IMR-90 (cell line): ENCODE measurements at regions not wholly inside any gene's neighbourhood (a gene's known extent, or its start where the extent isn't known, plus 50 kb on each side); places are given as distances from the start of the nearest gene placed in this dataset.

Experiments
- ATAC-seq: fragments of 200-7000 bp; cut with Tn5 transposase; 2 replicates; pipeline ENCODE4 v1.9.1; 2020; ENCODE audit warnings: low read depth, mild to moderate bottlenecking, moderate library complexity
- BruUV-seq: library from RNA; stranded (reverse); fragments of 400-500 nt; replicated peaks from 2 replicates; lab custom pipeline; 2021; lab: Mats Ljungman, UMichigan
- CTCF ChIA-PET: fragments of 300-600 bp; formaldehyde crosslinking; extraction: SDS; loops from one replicate; lab custom pipeline; 2021; ENCODE audit warnings: antibody characterized with exemption; lab: Yijun Ruan, JAX
- POLR2A ChIA-PET: fragments of 300-600 bp; sonication (Branson Sonifier 250); formaldehyde crosslinking; loops from one replicate; lab custom pipeline; 2022; ENCODE audit warnings: antibody characterized with exemption; ENCODE audit not compliant: unreplicated experiment; lab: Charles Lee
- DNase-seq: peaks from one replicate; pipeline ENCODE4 v3.0.0; 2013
- H2AFZ ChIP-seq: replicated peaks from 2 replicates; pipeline ENCODE3; 2013; ENCODE audit warnings: low read length, mild to moderate bottlenecking; ENCODE audit not compliant: poor library complexity
- H2AK5ac ChIP-seq: 2 replicates; pipeline ENCODE4 v1.6.1; 2013; ENCODE audit warnings: low read depth, low read length, inconsistent platforms
- H2AK9ac ChIP-seq: replicated peaks from 2 replicates; pipeline ENCODE3; 2013; ENCODE audit warnings: mild to moderate bottlenecking, low read depth, low read length, moderate library complexity; ENCODE audit not compliant: poor library complexity
- H2BK120ac ChIP-seq: 2 replicates; pipeline ENCODE4 v1.6.1; 2013; ENCODE audit warnings: low read depth, low read length, inconsistent platforms
- H2BK15ac ChIP-seq: 3 replicates; pipeline ENCODE4 v1.6.1; 2013; ENCODE audit warnings: low read depth, low read length, inconsistent platforms
- H2BK20ac ChIP-seq: 2 replicates; pipeline ENCODE4 v1.6.1; 2013; ENCODE audit warnings: low read depth, mild to moderate bottlenecking, inconsistent platforms, low read length, moderate library complexity
- H2BK5ac ChIP-seq: 2 replicates; pipeline ENCODE4 v1.6.1; 2013; ENCODE audit warnings: mild to moderate bottlenecking, low read depth, low read length, inconsistent platforms; ENCODE audit not compliant: poor library complexity, severe bottlenecking
- H3K14ac ChIP-seq: replicated peaks from 2 replicates; pipeline ENCODE4 v1.6.1; 2013; ENCODE audit warnings: low read depth, low read length, inconsistent platforms
- H3K18ac ChIP-seq: 2 replicates; pipeline ENCODE4 v1.6.1; 2013; ENCODE audit warnings: low read depth, low read length, control low read depth
- H3K23ac ChIP-seq: 2 replicates; pipeline ENCODE4 v1.6.1; 2013; ENCODE audit warnings: low read depth, low read length, inconsistent platforms
- H3K27ac ChIP-seq: 2 replicates; pipeline ENCODE4 v1.5.1; 2013; ENCODE audit warnings: mild to moderate bottlenecking, control low read depth, low read length; ENCODE audit not compliant: insufficient read depth
- H3K27me3 ChIP-seq: 2 replicates; pipeline ENCODE4 v1.6.1; 2013; ENCODE audit warnings: low read length; ENCODE audit not compliant: control insufficient read depth, insufficient read depth
- H3K36me3 ChIP-seq: 2 replicates; pipeline ENCODE4 v1.6.1; 2013; ENCODE audit warnings: low read length, mixed read lengths; ENCODE audit not compliant: control insufficient read depth, insufficient read depth
- H3K4ac ChIP-seq: 2 replicates; pipeline ENCODE4 v1.6.1; 2013; ENCODE audit warnings: low read depth, low read length, inconsistent platforms
- H3K4me1 ChIP-seq: 2 replicates; pipeline ENCODE4 v1.6.1; 2013; ENCODE audit warnings: low read length, mixed read lengths; ENCODE audit not compliant: control insufficient read depth, insufficient read depth
- H3K4me2 ChIP-seq: 2 replicates; pipeline ENCODE4 v1.6.1; 2013; ENCODE audit warnings: low read depth, mild to moderate bottlenecking, control low read depth, low read length, moderate library complexity
- H3K4me3 ChIP-seq: 2 replicates; pipeline ENCODE4 v1.5.1; 2013; ENCODE audit warnings: low read depth, mild to moderate bottlenecking, control low read depth, low read length, moderate library complexity; ENCODE audit not compliant: insufficient read depth
- H3K56ac ChIP-seq: 2 replicates; pipeline ENCODE4 v1.6.1; 2013; ENCODE audit warnings: low read length, inconsistent platforms; ENCODE audit not compliant: insufficient read depth; ENCODE audit errors: extremely low read depth
- H3K79me1 ChIP-seq, 2 experiments: 2 replicates each; pipeline ENCODE4 v1.6.1; 2013; ENCODE audit warnings: low read length in 2 of 2, inconsistent platforms in 1 of 2, low read depth in 1 of 2
- H3K9ac ChIP-seq: 2 replicates; pipeline ENCODE4 v1.6.1; 2013; ENCODE audit warnings: low read depth, low read length, control low read depth
- H3K9me1 ChIP-seq: 2 replicates; pipeline ENCODE4 v1.6.1; 2013; ENCODE audit warnings: low read length, inconsistent platforms; ENCODE audit not compliant: insufficient read depth
- H3K9me3 ChIP-seq: 2 replicates; pipeline ENCODE4 v1.6.1; 2013; ENCODE audit warnings: low read length; ENCODE audit not compliant: control insufficient read depth, insufficient read depth
- H4K20me1 ChIP-seq: 2 replicates; pipeline ENCODE4 v1.6.1; 2013; ENCODE audit warnings: low read length, inconsistent platforms; ENCODE audit not compliant: insufficient read depth
- H4K5ac ChIP-seq: 2 replicates; pipeline ENCODE4 v1.6.1; 2013; ENCODE audit warnings: mild to moderate bottlenecking, low read depth, low read length, control low read depth
- H4K8ac ChIP-seq, 2 experiments: 2 replicates each; pipeline ENCODE4 v1.6.1; 2013; ENCODE audit warnings: low read depth in 2 of 2, low read length in 2 of 2, control low read depth in 1 of 2, inconsistent platforms in 1 of 2
- H4K91ac ChIP-seq: 2 replicates; pipeline ENCODE4 v1.6.1; 2013; ENCODE audit warnings: low read depth, low read length, inconsistent platforms; ENCODE audit not compliant: insufficient read depth
- CHD1 ChIP-seq: IDR thresholded peaks from 2 replicates; pipeline ENCODE4 v1.6.1; 2012; ENCODE audit warnings: low read depth, low read length, improper control_type of control experiment
- FOS ChIP-seq: fragments of 150-350 bp; IDR thresholded peaks from 2 replicates; pipeline ENCODE4 v1.6.1; 2016; ENCODE audit warnings: low read depth, low read length
- MAFK ChIP-seq: IDR thresholded peaks from 2 replicates; pipeline ENCODE4 v1.6.1; 2012; ENCODE audit warnings: low read depth, low read length, improper control_type of control experiment
- MXI1 ChIP-seq: IDR thresholded peaks from 2 replicates; pipeline ENCODE4 v1.6.1; 2012; ENCODE audit warnings: low read depth, mild to moderate bottlenecking, low read length, moderate library complexity, borderline replicate concordance
- RCOR1 ChIP-seq: IDR thresholded peaks from 2 replicates; pipeline ENCODE4 v1.6.1; 2012; ENCODE audit warnings: mild to moderate bottlenecking, low read length, improper control_type of control experiment; ENCODE audit not compliant: insufficient replicate concordance
- RFX5 ChIP-seq: IDR thresholded peaks from 2 replicates; pipeline ENCODE4 v1.8.0; 2012; ENCODE audit warnings: low read depth, mild to moderate bottlenecking, low read length, moderate library complexity
- SMC3 ChIP-seq: fragments of 150-350 bp; IDR thresholded peaks from 2 replicates; pipeline ENCODE4 v1.6.1; 2016; ENCODE audit warnings: low read depth, mild to moderate bottlenecking, antibody characterized with exemption, low read length, moderate library complexity
- WGBS, 2 experiments: methylation state at CpG; one replicate each; pipeline versions ENCODE4 v1.1.5 to v1.1.7; 2013; ENCODE audit warnings: missing lambda C conversion rate in 2 of 2; ENCODE audit not compliant: insufficient read length in 1 of 2; ENCODE audit errors: extremely low coverage in 2 of 2; 5-methylcytosine and 5-hydroxymethylcytosine counted together
- dilution Hi-C: fragments of 300-500 bp; cut with HindIII; formaldehyde crosslinking; loops from one replicate; pipeline ENCODE4 v1.14.3; 2018; ENCODE audit warnings: low sequenced_read_pairs; ENCODE audit not compliant: unreplicated experiment
- in situ Hi-C: fragments of 300-500 bp; cut with MboI; formaldehyde crosslinking; loops from 3 replicates; pipeline ENCODE4 v1.14.3; 2019; ENCODE audit warnings: low sequenced_read_pairs, inconsistent platforms, mixed read lengths
- intact Hi-C: fragments of 100-400 bp; cut with micrococcal nuclease; formaldehyde crosslinking; loops from 2 replicates; pipeline ENCODE4 v1.10.0; 2022
- TF ChIP-seq, protein P1 (sequence below): fragments of 150-350 bp; IDR thresholded peaks from 2 replicates; pipeline ENCODE4 v1.6.1; 2016; ENCODE audit warnings: low read depth, mild to moderate bottlenecking, low read length, moderate library complexity, borderline replicate concordance
- TF ChIP-seq, protein P2 (sequence below): fragments of 150-350 bp; IDR thresholded peaks from 2 replicates; pipeline ENCODE4 v1.6.1; 2017; ENCODE audit warnings: mild to moderate bottlenecking, antibody characterized with exemption, low read length, low read depth

- DNase-seq = no peak
- Histone ChIP-seq H3K27me3 (no peaks in the 10 kb centered on the region), H2AFZ (no peak overlapping the region), H3K4ac (no peak overlapping the region), H3K4me2 (no peak overlapping the region), H4K5ac (no peak overlapping the region), H3K9me3 (peaks cover 17% of the 10 kb centered on the region), H4K91ac (no peak overlapping the region), H3K18ac (no peak overlapping the region), H3K9me1 (no peaks in the 10 kb centered on the region), H3K79me1 (no peaks in the 10 kb centered on the region), H3K14ac (no peak overlapping the region), H3K23ac (no peak overlapping the region), H2BK120ac (no peak overlapping the region), H3K9ac (no peak overlapping the region), H2BK15ac (no peak overlapping the region), H3K4me3 (no peak overlapping the region), H3K36me3 (no peaks in the 10 kb centered on the region), H2AK5ac (no peak overlapping the region), H2BK20ac (no peak overlapping the region), H4K8ac (no peak overlapping the region), H3K56ac (no peak overlapping the region), H4K20me1 (no peaks in the 10 kb centered on the region), H3K27ac (no peak overlapping the region), H3K4me1 (no peaks in the 10 kb centered on the region), H2AK9ac (no peak overlapping the region), H2BK5ac (no peak overlapping the region)
- ChIA-PET POLR2A (no interaction called here), CTCF (no interaction called here)
- in situ Hi-C loops = no loop called here
- WGBS, 2 experiments = no CpG with 5 or more reads among the region's 4 CpGs
- no TSS peak for BruUV-seq
- TF ChIP-seq RCOR1 (no peak), SMC3 (no peak), MXI1 (no peak), MAFK (no peak), FOS (no peak), CHD1 (no peak), RFX5 (no peak)
- TF ChIP-seq, protein P1, sequence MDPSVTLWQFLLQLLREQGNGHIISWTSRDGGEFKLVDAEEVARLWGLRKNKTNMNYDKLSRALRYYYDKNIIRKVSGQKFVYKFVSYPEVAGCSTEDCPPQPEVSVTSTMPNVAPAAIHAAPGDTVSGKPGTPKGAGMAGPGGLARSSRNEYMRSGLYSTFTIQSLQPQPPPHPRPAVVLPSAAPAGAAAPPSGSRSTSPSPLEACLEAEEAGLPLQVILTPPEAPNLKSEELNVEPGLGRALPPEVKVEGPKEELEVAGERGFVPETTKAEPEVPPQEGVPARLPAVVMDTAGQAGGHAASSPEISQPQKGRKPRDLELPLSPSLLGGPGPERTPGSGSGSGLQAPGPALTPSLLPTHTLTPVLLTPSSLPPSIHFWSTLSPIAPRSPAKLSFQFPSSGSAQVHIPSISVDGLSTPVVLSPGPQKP = no peak
- TF ChIP-seq, protein P2, sequence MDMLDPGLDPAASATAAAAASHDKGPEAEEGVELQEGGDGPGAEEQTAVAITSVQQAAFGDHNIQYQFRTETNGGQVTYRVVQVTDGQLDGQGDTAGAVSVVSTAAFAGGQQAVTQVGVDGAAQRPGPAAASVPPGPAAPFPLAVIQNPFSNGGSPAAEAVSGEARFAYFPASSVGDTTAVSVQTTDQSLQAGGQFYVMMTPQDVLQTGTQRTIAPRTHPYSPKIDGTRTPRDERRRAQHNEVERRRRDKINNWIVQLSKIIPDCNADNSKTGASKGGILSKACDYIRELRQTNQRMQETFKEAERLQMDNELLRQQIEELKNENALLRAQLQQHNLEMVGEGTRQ = no peak
- intact Hi-C loops = no loop called here
- dilution Hi-C loops = no loop called here
- ATAC-seq = no peak
Measured at GRCh38 chr13:55159765-55160164, 1981.0 kb upstream of the PRR20A start.
